Right renal pelvis (tissue), 4 donors: ENCODE measurements at regions not wholly inside any gene's neighbourhood (a gene's known extent, or its start where the extent isn't known, plus 50 kb on each side); places are given as distances from the start of the nearest gene placed in this dataset.

Experiments used
- DNase-seq, 4 donors: peaks; one replicate each; pipeline ENCODE4 v3.0.0-alpha.2; 2013; ENCODE audit warnings: low read depth in 4 of 4, low spot score in 3 of 4, missing footprints in 1 of 4

GRCh38 chr2:20539776-20540586 is 93.1 kb downstream of the RHOB start:
- DNase-seq: no peak

GRCh38 chr2:20540587-20541293 is 93.9 kb downstream of the RHOB start:
- DNase-seq: no peak

- DNase-seq: no peak
Measured at GRCh38 chr2:20541294-20541640, 94.4 kb downstream of the RHOB start.

GRCh38 chr2:20541651-20542050 is 94.8 kb downstream of the RHOB start:
- no peak for DNase-seq

GRCh38 chr2:20542269-20542668 is 95.4 kb downstream of the RHOB start:
- DNase-seq: no peak

GRCh38 chr2:20542746-20543468 is 96.0 kb downstream of the RHOB start:
- no peak for DNase-seq

GRCh38 chr2:20543469-20544152 is 96.7 kb downstream of the RHOB start:
- DNase-seq: no peak

- no peak for DNase-seq
Measured at GRCh38 chr2:20544153-20544747, 97.4 kb downstream of the RHOB start.

GRCh38 chr2:20549144-20549543 is 101.8 kb downstream of the HS1BP3 start:
- no peak for DNase-seq

- DNase-seq: no peak
Measured at GRCh38 chr2:20549691-20550348, 101.1 kb downstream of the HS1BP3 start.

GRCh38 chr2:20551260-20551944 is 99.5 kb downstream of the HS1BP3 start:
- DNase-seq: no peak

GRCh38 chr2:20551945-20552328 is 99.0 kb downstream of the HS1BP3 start:
- no peak for DNase-seq

- no peak for DNase-seq
Measured at GRCh38 chr2:20552847-20553246, 98.1 kb downstream of the HS1BP3 start.

- DNase-seq: no peak
Measured at GRCh38 chr2:20553580-20553979, 97.3 kb downstream of the HS1BP3 start.

GRCh38 chr2:20555954-20556353 is 94.9 kb downstream of the HS1BP3 start:
- DNase-seq: no peak

- no peak for DNase-seq
Measured at GRCh38 chr2:20556756-20557155, 94.1 kb downstream of the HS1BP3 start.

GRCh38 chr2:20557226-20557625 is 93.7 kb downstream of the HS1BP3 start:
- DNase-seq: no peak

- no peak for DNase-seq
Measured at GRCh38 chr2:20557635-20558034, 93.3 kb downstream of the HS1BP3 start.

GRCh38 chr2:20558391-20559150 is 92.3 kb downstream of the HS1BP3 start:
- no peak for DNase-seq
